ENCODE measurements at regions not wholly inside any gene's neighbourhood (a gene's known extent, or its start where the extent isn't known, plus 50 kb on each side); places are given as distances from the start of the nearest gene placed in this dataset.
A peak's percentile ranks its signal among the peaks of the same experiment; 100 is the strongest.

DNA sequence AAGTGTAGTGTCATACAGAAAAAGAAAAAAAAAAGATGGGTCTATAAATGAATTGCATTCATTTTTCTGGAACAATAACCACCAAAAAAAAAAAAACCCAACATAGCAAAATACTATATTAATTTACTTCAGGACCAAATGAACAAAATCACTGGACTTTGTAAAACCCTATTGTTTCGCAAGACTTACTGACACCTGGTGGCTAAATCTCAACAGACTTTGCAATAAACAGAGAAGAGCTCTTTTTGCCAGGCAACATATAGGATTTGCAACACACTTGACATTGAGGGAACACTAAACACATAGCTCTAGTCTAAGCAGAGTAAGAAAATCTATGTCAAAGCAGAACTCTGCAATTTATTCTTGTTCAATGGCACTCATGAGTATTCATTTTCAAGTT, 990.2 kb downstream of the STPG2 start:
- peak; percentile 59 for TF ChIP-seq CTCF (IDR thresholded peaks at IDR 0.05; ENCODE audit: poor library complexity)
- no peak for TF ChIP-seq EZH2 (IDR thresholded peaks at IDR 0.05; ENCODE audit: borderline replicate concordance)
- TF ChIP-seq EZH2phosphoT487 (IDR thresholded peaks at IDR 0.05; ENCODE audit: low read depth, severe bottlenecking, unreplicated experiment): no peak
